IMR-90 (cell line): ENCODE measurements at regions not wholly inside any gene's neighbourhood (a gene's known extent, or its start where the extent isn't known, plus 50 kb on each side); places are given as distances from the start of the nearest gene placed in this dataset.

Experiments used
- ATAC-seq: fragments of 200-7000 bp; cut with Tn5 transposase; 2 replicates; pipeline ENCODE4 v1.9.1; 2020; ENCODE audit warnings: low read depth, mild to moderate bottlenecking, moderate library complexity
- BruUV-seq: library from RNA; stranded (reverse); fragments of 400-500 nt; replicated peaks from 2 replicates; lab custom pipeline; 2021; lab: Mats Ljungman, UMichigan
- CTCF ChIA-PET: fragments of 300-600 bp; formaldehyde crosslinking; extraction: SDS; loops from one replicate; lab custom pipeline; 2021; ENCODE audit warnings: antibody characterized with exemption; lab: Yijun Ruan, JAX
- POLR2A ChIA-PET: fragments of 300-600 bp; sonication (Branson Sonifier 250); formaldehyde crosslinking; loops from one replicate; lab custom pipeline; 2022; ENCODE audit warnings: antibody characterized with exemption; ENCODE audit not compliant: unreplicated experiment; lab: Charles Lee
- DNase-seq: peaks from one replicate; pipeline ENCODE4 v3.0.0; 2013
- H2AFZ ChIP-seq: replicated peaks from 2 replicates; pipeline ENCODE3; 2013; ENCODE audit warnings: low read length, mild to moderate bottlenecking; ENCODE audit not compliant: poor library complexity
- H2AK5ac ChIP-seq: 2 replicates; pipeline ENCODE4 v1.6.1; 2013; ENCODE audit warnings: low read depth, low read length, inconsistent platforms
- H2AK9ac ChIP-seq: replicated peaks from 2 replicates; pipeline ENCODE3; 2013; ENCODE audit warnings: mild to moderate bottlenecking, low read depth, low read length, moderate library complexity; ENCODE audit not compliant: poor library complexity
- H2BK120ac ChIP-seq: 2 replicates; pipeline ENCODE4 v1.6.1; 2013; ENCODE audit warnings: low read depth, low read length, inconsistent platforms
- H2BK15ac ChIP-seq: 3 replicates; pipeline ENCODE4 v1.6.1; 2013; ENCODE audit warnings: low read depth, low read length, inconsistent platforms
- H2BK20ac ChIP-seq: 2 replicates; pipeline ENCODE4 v1.6.1; 2013; ENCODE audit warnings: low read depth, mild to moderate bottlenecking, inconsistent platforms, low read length, moderate library complexity
- H2BK5ac ChIP-seq: 2 replicates; pipeline ENCODE4 v1.6.1; 2013; ENCODE audit warnings: mild to moderate bottlenecking, low read depth, low read length, inconsistent platforms; ENCODE audit not compliant: poor library complexity, severe bottlenecking
- H3K14ac ChIP-seq: replicated peaks from 2 replicates; pipeline ENCODE4 v1.6.1; 2013; ENCODE audit warnings: low read depth, low read length, inconsistent platforms
- H3K18ac ChIP-seq: 2 replicates; pipeline ENCODE4 v1.6.1; 2013; ENCODE audit warnings: low read depth, low read length, control low read depth
- H3K23ac ChIP-seq: 2 replicates; pipeline ENCODE4 v1.6.1; 2013; ENCODE audit warnings: low read depth, low read length, inconsistent platforms
- H3K27ac ChIP-seq: 2 replicates; pipeline ENCODE4 v1.5.1; 2013; ENCODE audit warnings: mild to moderate bottlenecking, control low read depth, low read length; ENCODE audit not compliant: insufficient read depth
- H3K27me3 ChIP-seq: 2 replicates; pipeline ENCODE4 v1.6.1; 2013; ENCODE audit warnings: low read length; ENCODE audit not compliant: control insufficient read depth, insufficient read depth
- H3K36me3 ChIP-seq: 2 replicates; pipeline ENCODE4 v1.6.1; 2013; ENCODE audit warnings: low read length, mixed read lengths; ENCODE audit not compliant: control insufficient read depth, insufficient read depth
- H3K4ac ChIP-seq: 2 replicates; pipeline ENCODE4 v1.6.1; 2013; ENCODE audit warnings: low read depth, low read length, inconsistent platforms
- H3K4me1 ChIP-seq: 2 replicates; pipeline ENCODE4 v1.6.1; 2013; ENCODE audit warnings: low read length, mixed read lengths; ENCODE audit not compliant: control insufficient read depth, insufficient read depth
- H3K4me2 ChIP-seq: 2 replicates; pipeline ENCODE4 v1.6.1; 2013; ENCODE audit warnings: low read depth, mild to moderate bottlenecking, control low read depth, low read length, moderate library complexity
- H3K4me3 ChIP-seq: 2 replicates; pipeline ENCODE4 v1.5.1; 2013; ENCODE audit warnings: low read depth, mild to moderate bottlenecking, control low read depth, low read length, moderate library complexity; ENCODE audit not compliant: insufficient read depth
- H3K56ac ChIP-seq: 2 replicates; pipeline ENCODE4 v1.6.1; 2013; ENCODE audit warnings: low read length, inconsistent platforms; ENCODE audit not compliant: insufficient read depth; ENCODE audit errors: extremely low read depth
- H3K79me1 ChIP-seq, 2 experiments: 2 replicates each; pipeline ENCODE4 v1.6.1; 2013; ENCODE audit warnings: low read length in 2 of 2, inconsistent platforms in 1 of 2, low read depth in 1 of 2
- H3K9ac ChIP-seq: 2 replicates; pipeline ENCODE4 v1.6.1; 2013; ENCODE audit warnings: low read depth, low read length, control low read depth
- H3K9me1 ChIP-seq: 2 replicates; pipeline ENCODE4 v1.6.1; 2013; ENCODE audit warnings: low read length, inconsistent platforms; ENCODE audit not compliant: insufficient read depth
- H3K9me3 ChIP-seq: 2 replicates; pipeline ENCODE4 v1.6.1; 2013; ENCODE audit warnings: low read length; ENCODE audit not compliant: control insufficient read depth, insufficient read depth
- H4K20me1 ChIP-seq: 2 replicates; pipeline ENCODE4 v1.6.1; 2013; ENCODE audit warnings: low read length, inconsistent platforms; ENCODE audit not compliant: insufficient read depth
- H4K5ac ChIP-seq: 2 replicates; pipeline ENCODE4 v1.6.1; 2013; ENCODE audit warnings: mild to moderate bottlenecking, low read depth, low read length, control low read depth
- H4K8ac ChIP-seq, 2 experiments: 2 replicates each; pipeline ENCODE4 v1.6.1; 2013; ENCODE audit warnings: low read depth in 2 of 2, low read length in 2 of 2, control low read depth in 1 of 2, inconsistent platforms in 1 of 2
- H4K91ac ChIP-seq: 2 replicates; pipeline ENCODE4 v1.6.1; 2013; ENCODE audit warnings: low read depth, low read length, inconsistent platforms; ENCODE audit not compliant: insufficient read depth
- MAFK ChIP-seq: IDR thresholded peaks from 2 replicates; pipeline ENCODE4 v1.6.1; 2012; ENCODE audit warnings: low read depth, low read length, improper control_type of control experiment
- MAZ ChIP-seq: IDR thresholded peaks from 2 replicates; pipeline ENCODE4 v1.6.1; 2012; ENCODE audit warnings: low read depth, mild to moderate bottlenecking, low read length, improper control_type of control experiment, moderate library complexity, borderline replicate concordance
- RFX5 ChIP-seq: IDR thresholded peaks from 2 replicates; pipeline ENCODE4 v1.8.0; 2012; ENCODE audit warnings: low read depth, mild to moderate bottlenecking, low read length, moderate library complexity
- WGBS, 2 experiments: methylation state at CpG; one replicate each; pipeline versions ENCODE4 v1.1.5 to v1.1.7; 2013; ENCODE audit warnings: missing lambda C conversion rate in 2 of 2; ENCODE audit not compliant: insufficient read length in 1 of 2; ENCODE audit errors: extremely low coverage in 2 of 2; 5-methylcytosine and 5-hydroxymethylcytosine counted together
- dilution Hi-C: fragments of 300-500 bp; cut with HindIII; formaldehyde crosslinking; loops from one replicate; pipeline ENCODE4 v1.14.3; 2018; ENCODE audit warnings: low sequenced_read_pairs; ENCODE audit not compliant: unreplicated experiment
- in situ Hi-C: fragments of 300-500 bp; cut with MboI; formaldehyde crosslinking; loops from 3 replicates; pipeline ENCODE4 v1.14.3; 2019; ENCODE audit warnings: low sequenced_read_pairs, inconsistent platforms, mixed read lengths
- intact Hi-C: fragments of 100-400 bp; cut with micrococcal nuclease; formaldehyde crosslinking; loops from 2 replicates; pipeline ENCODE4 v1.10.0; 2022

GRCh38 chr13:58059624-58060023, 428.1 kb downstream of the PCDH17 start:
- no peaks in the 10 kb centered on the region for H3K27me3 ChIP-seq
- H2AFZ ChIP-seq = no peak overlapping the region
- no peak overlapping the region for H3K4ac ChIP-seq
- H3K36me3 ChIP-seq = no peaks in the 10 kb centered on the region
- H2BK5ac ChIP-seq = no peak overlapping the region
- no peak overlapping the region for H3K18ac ChIP-seq
- no peak overlapping the region for H2AK9ac ChIP-seq
- no peaks in the 10 kb centered on the region; the same call in 1 of the 2 replicates for H3K9me3 ChIP-seq
- H4K5ac ChIP-seq = no peak overlapping the region
- H3K79me1 ChIP-seq = no peaks in the 10 kb centered on the region
- BruUV-seq = no TSS peak
- H3K56ac ChIP-seq = no peak overlapping the region
- no peak overlapping the region for H2AK5ac ChIP-seq
- no peak overlapping the region for H3K4me3 ChIP-seq
- dilution Hi-C loops = no loop called here
- H2BK20ac ChIP-seq = no peak overlapping the region
- CTCF ChIA-PET = no interaction called here
- no peak overlapping the region for H3K9ac ChIP-seq
- intact Hi-C loops = no loop called here
- no peak overlapping the region for H4K8ac ChIP-seq
- DNase-seq = no peak
- no peaks in the 10 kb centered on the region for H3K4me1 ChIP-seq
- H3K23ac ChIP-seq = no peak overlapping the region
- no peak overlapping the region for H3K4me2 ChIP-seq
- no peaks in the 10 kb centered on the region for H3K9me1 ChIP-seq
- no CpG with 5 or more reads among the region's 1 CpG for WGBS, 2 experiments
- peak; percentile 72 for TF ChIP-seq MAFK
- no peak for TF ChIP-seq RFX5
- no peak for TF ChIP-seq MAZ
- H4K20me1 ChIP-seq = no peaks in the 10 kb centered on the region
- H2BK120ac ChIP-seq = no peak overlapping the region
- no peak overlapping the region for H3K27ac ChIP-seq
- H2BK15ac ChIP-seq = no peak overlapping the region
- ATAC-seq = no peak
- in situ Hi-C loops = no loop called here
- H4K91ac ChIP-seq = no peak overlapping the region
- no peak overlapping the region for H3K14ac ChIP-seq
- POLR2A ChIA-PET = interaction anchor here (0.6 kb wide), 1 partner anchor 1085 kb away, joined by 3 read pairs; no protein-coding TSS in a partner anchor
